Panc1 (cell line): ENCODE measurements at regions not wholly inside any gene's neighbourhood (a gene's known extent, or its start where the extent isn't known, plus 50 kb on each side); places are given as distances from the start of the nearest gene placed in this dataset.

Experiments used
- ATAC-seq: fragments of 200-7000 bp; cut with Tn5 transposase; 2 replicates; pipeline ENCODE4 v1.9.1; 2020; ENCODE audit warnings: mild to moderate bottlenecking, moderate library complexity
- BruUV-seq: library from RNA; stranded (reverse); fragments of 400-500 nt; replicated peaks from 2 replicates; lab custom pipeline; 2021; lab: Mats Ljungman, UMichigan
- CTCF ChIA-PET: fragments of 300-600 bp; sonication (Branson Sonifier 250); formaldehyde crosslinking; loops from one replicate; lab custom pipeline; 2022; ENCODE audit warnings: antibody characterized with exemption; lab: Charles Lee
- POLR2A ChIA-PET: fragments of 300-600 bp; sonication (Branson Sonifier 250); formaldehyde crosslinking; loops from one replicate; lab custom pipeline; 2022; ENCODE audit warnings: antibody characterized with exemption; lab: Charles Lee
- DNase-seq: peaks from one replicate; pipeline ENCODE4 v3.0.0-alpha.2; 2010; ENCODE audit warnings: low read depth, low spot score
- H3K27ac ChIP-seq: 2 replicates; pipeline ENCODE4 v1.5.1; 2011; ENCODE audit warnings: mild to moderate bottlenecking, low read length, inconsistent platforms
- H3K27me3 ChIP-seq: fragments of 200-500 bp; sonication (Bioruptor generic); 2 replicates; pipeline ENCODE4 v1.6.0; 2014; ENCODE audit warnings: low read length, inconsistent platforms; ENCODE audit not compliant: control insufficient read depth, insufficient read depth
- H3K36me3 ChIP-seq: fragments of 200-500 bp; sonication (Bioruptor generic); 2 replicates; pipeline ENCODE4 v1.5.1; 2014; ENCODE audit warnings: inconsistent platforms, mild to moderate bottlenecking, low read length, moderate library complexity; ENCODE audit not compliant: control insufficient read depth, insufficient read depth
- H3K4me1 ChIP-seq: 2 replicates; pipeline ENCODE4 v1.5.1; 2011; ENCODE audit warnings: inconsistent platforms, mild to moderate bottlenecking, low read length, moderate library complexity; ENCODE audit not compliant: control insufficient read depth, insufficient read depth
- H3K4me3 ChIP-seq, 2 experiments: 2 replicates each; pipeline ENCODE4 v1.5.1; 2011 to 2012; ENCODE audit warnings: low read depth in 2 of 2, low read length in 2 of 2, mild to moderate bottlenecking in 2 of 2, inconsistent platforms in 1 of 2, moderate library complexity in 1 of 2
- H3K9me3 ChIP-seq: fragments of 200-500 bp; sonication (Bioruptor generic); 2 replicates; pipeline ENCODE4 v1.5.1; 2014; ENCODE audit warnings: low read depth, mild to moderate bottlenecking, inconsistent platforms, low read length, moderate library complexity; ENCODE audit not compliant: control insufficient read depth, insufficient read depth
- POLR2AphosphoS5 ChIP-seq: IDR thresholded peaks from 2 replicates; pipeline ENCODE4 v1.6.1; 2012; ENCODE audit warnings: mild to moderate bottlenecking, low read depth, low read length, moderate library complexity
- REST ChIP-seq, 2 experiments: IDR thresholded peaks; 2 replicates each; pipeline ENCODE4 v1.6.1; 2011 to 2012; ENCODE audit warnings: low read depth in 2 of 2, control low read depth in 1 of 2, low read length in 1 of 2, mild to moderate bottlenecking in 1 of 2, moderate library complexity in 1 of 2; ENCODE audit not compliant: insufficient read depth in 1 of 2
- SIN3A ChIP-seq: IDR thresholded peaks from 2 replicates; pipeline ENCODE4 v1.6.1; 2012; ENCODE audit warnings: low read depth, mild to moderate bottlenecking, low read length, moderate library complexity, borderline replicate concordance; ENCODE audit not compliant: insufficient read depth
- TCF7L2 ChIP-seq: IDR thresholded peaks from 2 replicates; pipeline ENCODE4 v1.6.1; 2011; ENCODE audit warnings: mild to moderate bottlenecking, low read depth, low read length, inconsistent platforms
- in situ Hi-C: cut with HindIII; loops from 2 replicates; pipeline ENCODE4 v1.10.0; 2016; ENCODE audit warnings: low sequenced_read_pairs, low pct_unique_long_range_greater_than_20kb
- intact Hi-C: fragments of 100-400 bp; cut with micrococcal nuclease; formaldehyde crosslinking; loops from one replicate; pipeline ENCODE4 v1.10.0; 2022; ENCODE audit not compliant: unreplicated experiment
- TF ChIP-seq, protein P1 (sequence below): fragments of 450-650 bp; IDR thresholded peaks from 2 replicates; pipeline ENCODE4 v1.5.1; 2017; ENCODE audit warnings: mild to moderate bottlenecking

GRCh38 chr4:180418819-180419531, 1824.2 kb upstream of the TENM3 start:
- in situ Hi-C loops, result no loop called here
- ATAC-seq (no peak), DNase-seq (no peak)
- H3K36me3 ChIP-seq, result no peaks in the 10 kb centered on the region
- H3K4me1 ChIP-seq, result no peaks in the 10 kb centered on the region
- no peak overlapping the region for H3K27ac ChIP-seq
- H3K9me3 ChIP-seq, result no peaks in the 10 kb centered on the region
- intact Hi-C loops, result no loop called here
- no peaks in the 10 kb centered on the region for H3K27me3 ChIP-seq
- TF ChIP-seq, protein P1, sequence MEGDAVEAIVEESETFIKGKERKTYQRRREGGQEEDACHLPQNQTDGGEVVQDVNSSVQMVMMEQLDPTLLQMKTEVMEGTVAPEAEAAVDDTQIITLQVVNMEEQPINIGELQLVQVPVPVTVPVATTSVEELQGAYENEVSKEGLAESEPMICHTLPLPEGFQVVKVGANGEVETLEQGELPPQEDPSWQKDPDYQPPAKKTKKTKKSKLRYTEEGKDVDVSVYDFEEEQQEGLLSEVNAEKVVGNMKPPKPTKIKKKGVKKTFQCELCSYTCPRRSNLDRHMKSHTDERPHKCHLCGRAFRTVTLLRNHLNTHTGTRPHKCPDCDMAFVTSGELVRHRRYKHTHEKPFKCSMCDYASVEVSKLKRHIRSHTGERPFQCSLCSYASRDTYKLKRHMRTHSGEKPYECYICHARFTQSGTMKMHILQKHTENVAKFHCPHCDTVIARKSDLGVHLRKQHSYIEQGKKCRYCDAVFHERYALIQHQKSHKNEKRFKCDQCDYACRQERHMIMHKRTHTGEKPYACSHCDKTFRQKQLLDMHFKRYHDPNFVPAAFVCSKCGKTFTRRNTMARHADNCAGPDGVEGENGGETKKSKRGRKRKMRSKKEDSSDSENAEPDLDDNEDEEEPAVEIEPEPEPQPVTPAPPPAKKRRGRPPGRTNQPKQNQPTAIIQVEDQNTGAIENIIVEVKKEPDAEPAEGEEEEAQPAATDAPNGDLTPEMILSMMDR, result no peak
- TF ChIP-seq TCF7L2, result no peak
- no peak for TF ChIP-seq POLR2AphosphoS5
- TF ChIP-seq REST (IDR thresholded peaks at IDR 0.05; ENCODE audit: insufficient read depth in 1 of 2, low read depth in 2 of 2, low read length in 1 of 2), result no peak
- TF ChIP-seq SIN3A, result no peak
- ChIA-PET CTCF (no interaction called here), POLR2A (no interaction called here)
- BruUV-seq, result no TSS peak
- H3K4me3 ChIP-seq, result no peak overlapping the region

DNA sequence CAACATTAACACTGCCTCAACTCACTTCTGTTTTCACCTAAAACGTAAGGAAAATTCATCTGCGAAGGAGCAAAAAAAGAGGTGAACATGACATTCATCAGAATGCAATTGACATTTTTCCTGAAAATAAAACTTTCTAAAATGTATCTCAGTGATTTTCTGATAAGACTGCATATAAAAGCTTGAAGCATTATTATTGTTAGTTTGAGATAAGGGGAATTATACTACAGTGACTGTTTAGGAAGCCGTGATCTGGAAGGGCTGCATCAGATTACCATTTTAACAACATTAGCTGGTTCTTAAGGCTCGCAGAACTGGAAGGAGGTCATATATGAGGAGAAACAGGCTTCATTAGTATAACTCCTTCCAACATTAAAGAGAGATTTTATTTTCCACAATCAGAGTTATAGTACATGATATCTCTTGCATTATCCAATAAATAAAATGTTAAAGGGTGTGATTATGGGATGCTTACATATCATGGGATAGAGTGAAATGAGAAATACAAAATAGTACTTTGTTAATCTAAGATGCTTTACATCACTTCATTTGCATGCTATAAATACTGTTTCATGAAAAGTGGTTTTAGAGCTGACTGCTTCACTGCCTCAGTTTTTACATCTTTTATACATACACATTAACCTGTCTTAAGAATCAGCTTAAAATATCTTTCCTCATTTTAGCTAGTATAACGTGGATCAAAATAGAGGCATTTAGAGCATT, 1820.1 kb upstream of the TENM3 start:
- intact Hi-C loops, result no loop called here
- CTCF ChIA-PET, result no interaction called here
- Histone ChIP-seq H3K4me3 (no peak overlapping the region), H3K36me3 (no peaks in the 10 kb centered on the region), H3K9me3 (no peaks in the 10 kb centered on the region), H3K27ac (no peak overlapping the region), H3K4me1 (no peaks in the 10 kb centered on the region), H3K27me3 (no peaks in the 10 kb centered on the region)
- no TSS peak for BruUV-seq
- TF ChIP-seq POLR2AphosphoS5 (no peak), SIN3A (no peak), TCF7L2 (no peak), REST (IDR thresholded peaks at IDR 0.05; ENCODE audit: insufficient read depth in 1 of 2, low read depth in 2 of 2, low read length in 1 of 2) (no peak)
- TF ChIP-seq, protein P1, result no peak
- DNase-seq (no peak), ATAC-seq (no peak)
- in situ Hi-C loops, result no loop called here
- POLR2A ChIA-PET, result no interaction called here
